RPMI7951 (cell line): ENCODE measurements at regions not wholly inside any gene's neighbourhood (a gene's known extent, or its start where the extent isn't known, plus 50 kb on each side); places are given as distances from the start of the nearest gene placed in this dataset.
"Not testable (repeated sequence)": the region's sequence is repeated elsewhere in the genome, so short reads cannot be mapped to it uniquely, and the experiment has no call there.

Source experiments
- DNase-seq: peaks from one replicate; pipeline ENCODE4 v3.0.0-alpha.2; 2012; ENCODE audit warnings: low read depth

- no peak for DNase-seq
These were observed 439.1 kb upstream of the GRM7 start for GRCh38 chr3:6421666-6422445.

GRCh38 chr3:6425289-6425820 lies 435.6 kb upstream of the GRM7 start:
- DNase-seq = no peak

GRCh38 chr3:6428276-6428675 lies 432.6 kb upstream of the GRM7 start:
- DNase-seq = not testable (repeated sequence)

- no peak for DNase-seq
These were observed 425.0 kb upstream of the GRM7 start for GRCh38 chr3:6435951-6436350.

GRCh38 chr3:6437631-6438030 lies 423.3 kb upstream of the GRM7 start:
- no peak for DNase-seq

- DNase-seq = no peak
These were observed 422.9 kb upstream of the GRM7 start for GRCh38 chr3:6438031-6438430.

GRCh38 chr3:6439226-6439625 lies 421.7 kb upstream of the GRM7 start:
- DNase-seq = no peak

- DNase-seq = no peak
These were observed 421.1 kb upstream of the GRM7 start for GRCh38 chr3:6439824-6440223.

GRCh38 chr3:6444888-6445658 lies 415.8 kb upstream of the GRM7 start:
- no peak for DNase-seq

- no peak for DNase-seq
These were observed 413.6 kb upstream of the GRM7 start for GRCh38 chr3:6447166-6447801.

GRCh38 chr3:6448011-6448410 lies 412.9 kb upstream of the GRM7 start:
- DNase-seq = no peak

- DNase-seq = no peak
These were observed 411.8 kb upstream of the GRM7 start for GRCh38 chr3:6449099-6449498.

- no peak for DNase-seq
These were observed 407.9 kb upstream of the GRM7 start for GRCh38 chr3:6452974-6453373.

GRCh38 chr3:6455031-6455430 lies 405.9 kb upstream of the GRM7 start:
- DNase-seq = no peak

- DNase-seq = no peak
These were observed 393.7 kb upstream of the GRM7 start for GRCh38 chr3:6467186-6467585.

GRCh38 chr3:6468589-6468988 lies 392.3 kb upstream of the GRM7 start:
- no peak for DNase-seq

- DNase-seq = no peak
These were observed 389.2 kb upstream of the GRM7 start for GRCh38 chr3:6471744-6472143.

- peak; percentile 37 for DNase-seq
These were observed 370.2 kb upstream of the GRM7 start for GRCh38 chr3:6490487-6491327.

GRCh38 chr3:6491768-6492167 lies 369.1 kb upstream of the GRM7 start:
- no peak for DNase-seq

- no peak for DNase-seq
These were observed 368.6 kb upstream of the GRM7 start for GRCh38 chr3:6492306-6492705.

GRCh38 chr3:6498944-6499343 lies 362.0 kb upstream of the GRM7 start:
- DNase-seq = not testable (repeated sequence)

GRCh38 chr3:6504347-6504746 lies 356.6 kb upstream of the GRM7 start:
- no peak for DNase-seq
